GM23338 (cell line): ENCODE measurements at regions not wholly inside any gene's neighbourhood (a gene's known extent, or its start where the extent isn't known, plus 50 kb on each side); places are given as distances from the start of the nearest gene placed in this dataset.

ENCODE experiments used
- ATAC-seq: fragments of 200-7000 bp; cut with Tn5 transposase; 3 replicates; pipeline ENCODE4 v1.9.1; 2020
- DNase-seq: peaks from one replicate; pipeline ENCODE4 v3.0.0-alpha.2; 2015; ENCODE audit warnings: low spot score
- H2AFZ ChIP-seq: fragments of 200-600 bp; sonication (generic); 2 replicates; pipeline ENCODE4 v1.8.0; 2016; ENCODE audit warnings: antibody characterized with exemption, mild to moderate bottlenecking, moderate library complexity
- H3F3A ChIP-seq: fragments of 200-600 bp; sonication (generic); replicated peaks from 2 replicates; pipeline ENCODE4 v1.8.0; 2017; ENCODE audit warnings: antibody characterized with exemption, mixed run types, low read depth
- H3K27ac ChIP-seq: fragments of 200-600 bp; sonication (generic); 2 replicates; pipeline ENCODE4 v1.6.1; 2016; ENCODE audit warnings: low read depth
- H3K27me3 ChIP-seq: fragments of 200-600 bp; sonication (generic); 2 replicates; pipeline ENCODE4 v1.8.0; 2016; ENCODE audit warnings: mild to moderate bottlenecking, mixed run types, moderate library complexity; ENCODE audit not compliant: insufficient read depth
- H3K36me3 ChIP-seq: fragments of 200-600 bp; sonication (generic); 2 replicates; pipeline ENCODE4 v1.8.0; 2016; ENCODE audit warnings: mild to moderate bottlenecking; ENCODE audit not compliant: insufficient read depth
- H3K4me1 ChIP-seq: fragments of 200-600 bp; sonication (generic); 2 replicates; pipeline ENCODE4 v1.8.0; 2016; ENCODE audit warnings: mild to moderate bottlenecking, moderate library complexity; ENCODE audit not compliant: insufficient read depth
- H3K4me2 ChIP-seq: fragments of 200-600 bp; sonication (generic); 2 replicates; pipeline ENCODE4 v1.7.1; 2017; ENCODE audit warnings: mixed run types
- H3K4me3 ChIP-seq: fragments of 200-600 bp; sonication (generic); 2 replicates; pipeline ENCODE4 v1.6.1; 2016; ENCODE audit warnings: mixed run types
- H3K79me2 ChIP-seq: fragments of 200-600 bp; sonication (generic); replicated peaks from 2 replicates; pipeline ENCODE4 v1.8.0; 2017; ENCODE audit warnings: mild to moderate bottlenecking; ENCODE audit not compliant: insufficient read depth
- H3K9me2 ChIP-seq: fragments of 200-600 bp; sonication (generic); 2 replicates; pipeline ENCODE4 v1.8.0; 2017; ENCODE audit not compliant: insufficient read depth
- H4K20me1 ChIP-seq: fragments of 200-600 bp; sonication (generic); replicated peaks from 2 replicates; pipeline ENCODE4 v1.8.0; 2017; ENCODE audit warnings: mild to moderate bottlenecking; ENCODE audit not compliant: insufficient read depth
- H3K27ac Mint-ChIP-seq: 2 replicates; pipeline ENCODE4 v1.8.0; 2020; ENCODE audit warnings: inconsistent platforms, mild to moderate bottlenecking, moderate library complexity, mixed read lengths
- H3K27me3 Mint-ChIP-seq: 3 replicates; pipeline ENCODE4 v1.8.0; 2022; ENCODE audit warnings: low read depth, mild to moderate bottlenecking, moderate library complexity, mixed read lengths, inconsistent platforms; ENCODE audit not compliant: insufficient read depth, poor library complexity
- H3K36me3 Mint-ChIP-seq: 3 replicates; pipeline ENCODE4 v1.8.0; 2021; ENCODE audit warnings: low read depth, mild to moderate bottlenecking, inconsistent platforms, moderate library complexity, mixed read lengths
- H3K4me1 Mint-ChIP-seq: 3 replicates; pipeline ENCODE4 v1.8.0; 2020; ENCODE audit warnings: mild to moderate bottlenecking, inconsistent platforms, mixed read lengths
- H3K4me3 Mint-ChIP-seq: 3 replicates; pipeline ENCODE4 v1.8.0; 2021; ENCODE audit warnings: moderate library complexity, mild to moderate bottlenecking, inconsistent platforms, mixed read lengths
- H3K9me3 Mint-ChIP-seq: 3 replicates; pipeline ENCODE4 v1.8.0; 2020; ENCODE audit warnings: moderate library complexity, mild to moderate bottlenecking, inconsistent platforms, mixed read lengths
- CREB1 ChIP-seq: fragments of 250-450 bp; sonication (Bioruptor Pico); IDR thresholded peaks from 2 replicates; pipeline ENCODE4 v1.5.0; 2020; ENCODE audit warnings: low read depth, mild to moderate bottlenecking, moderate library complexity
- EZH2 ChIP-seq: fragments of 200-600 bp; sonication (generic); IDR thresholded peaks from one replicate; pipeline ENCODE4 v1.8.0; 2017; ENCODE audit warnings: antibody characterized with exemption, mild to moderate bottlenecking, low read depth; ENCODE audit not compliant: unreplicated experiment
- EZH2phosphoT487 ChIP-seq: fragments of 200-600 bp; sonication (generic); IDR thresholded peaks from one replicate; pipeline ENCODE4 v1.8.1; 2018; ENCODE audit warnings: antibody characterized with exemption; ENCODE audit not compliant: unreplicated experiment
- JUNB ChIP-seq: IDR thresholded peaks from one replicate; pipeline ENCODE4 v1.6.1; 2016; ENCODE audit warnings: antibody characterized with exemption; ENCODE audit not compliant: unreplicated experiment
- NANOG ChIP-seq: IDR thresholded peaks from 2 replicates; pipeline ENCODE4 v1.6.1; 2016; ENCODE audit warnings: antibody characterized with exemption, borderline replicate concordance
- POLR2AphosphoS5 ChIP-seq: IDR thresholded peaks from 2 replicates; pipeline ENCODE4 v1.6.1; 2016; ENCODE audit warnings: antibody characterized with exemption, low read depth
- STAT1 ChIP-seq: IDR thresholded peaks from one replicate; pipeline ENCODE4 v1.6.1; 2016; ENCODE audit warnings: antibody characterized with exemption; ENCODE audit not compliant: unreplicated experiment
- ZNF114 ChIP-seq: fragments of 250-450 bp; sonication (Bioruptor Pico); IDR thresholded peaks from 2 replicates; pipeline ENCODE4 v1.5.0; 2020; ENCODE audit warnings: mild to moderate bottlenecking, moderate library complexity
- ZNF331 ChIP-seq: fragments of 250-450 bp; sonication (Bioruptor Pico); IDR thresholded peaks from 2 replicates; pipeline ENCODE4 v1.5.0; 2020; ENCODE audit warnings: low read depth, mild to moderate bottlenecking, moderate library complexity
- TF ChIP-seq, protein P1 (sequence below): IDR thresholded peaks from one replicate; pipeline ENCODE4 v1.6.1; 2018; ENCODE audit warnings: antibody characterized with exemption; ENCODE audit not compliant: unreplicated experiment
- TF ChIP-seq, protein P2 (sequence below): IDR thresholded peaks from 2 replicates; pipeline ENCODE4 v1.6.1; 2016; ENCODE audit warnings: antibody characterized with exemption
- TF ChIP-seq, protein P3 (sequence below): fragments of 250-450 bp; sonication (Bioruptor Pico); IDR thresholded peaks from 2 replicates; pipeline ENCODE4 v1.5.0; 2020; ENCODE audit warnings: mild to moderate bottlenecking, moderate library complexity
- TF ChIP-seq, protein P4 (sequence below), 2 experiments: fragments of 200-600 bp in 1 of 2; sonication (generic) in 1 of 2; conservative IDR thresholded peaks; 2 replicates each; pipeline versions ENCODE4 v1.5.1 to v1.6.1; 2016 to 2017; ENCODE audit warnings: antibody characterized with exemption in 2 of 2, low read depth in 2 of 2, mild to moderate bottlenecking in 2 of 2, moderate library complexity in 1 of 2

DNA sequence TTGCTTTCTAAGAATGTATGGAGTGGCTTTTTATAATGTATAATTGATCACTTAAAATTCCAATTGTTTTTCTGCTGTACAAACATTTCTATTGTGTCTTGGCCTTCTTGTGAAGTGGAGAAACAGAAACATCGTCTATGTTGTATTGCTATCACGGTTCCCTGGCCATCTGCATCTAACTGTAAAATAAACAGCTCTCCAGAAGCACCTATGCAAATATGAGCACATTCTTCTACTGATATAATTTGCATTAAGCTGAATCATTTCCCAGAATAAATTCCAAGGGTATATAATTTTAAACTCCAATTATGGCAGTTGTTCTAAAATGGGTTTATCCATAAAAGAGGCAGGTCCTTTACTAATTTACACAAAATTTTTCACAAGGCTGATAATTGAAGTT is 261.6 kb upstream of the STS start:
- Mint-ChIP-seq H3K36me3 (no peaks in the 10 kb centered on the region), H3K27ac (no peak overlapping the region), H3K4me3 (no peak overlapping the region), H3K27me3 (no peaks in the 10 kb centered on the region), H3K9me3 (peaks cover 3% of the 10 kb centered on the region; the same call in 1 of the 3 replicates), H3K4me1 (no peaks in the 10 kb centered on the region)
- no peaks in the 10 kb centered on the region for H3K9me2 ChIP-seq
- no peak overlapping the region for H3K4me3 ChIP-seq
- H3K4me2 ChIP-seq = no peak overlapping the region
- no peaks in the 10 kb centered on the region for H3K79me2 ChIP-seq
- no peak for DNase-seq
- no peaks in the 10 kb centered on the region for H4K20me1 ChIP-seq
- no peak overlapping the region for H2AFZ ChIP-seq
- H3F3A ChIP-seq = no peaks in the 10 kb centered on the region
- TF ChIP-seq CREB1 (CRISPR knock-in tag) (no peak), ZNF114 (CRISPR knock-in tag) (no peak), EZH2phosphoT487 (no peak), STAT1 (no peak), ZNF331 (CRISPR knock-in tag) (no peak), JUNB (no peak), EZH2 (no peak), POLR2AphosphoS5 (no peak), NANOG (no peak)
- TF ChIP-seq, protein P1, sequence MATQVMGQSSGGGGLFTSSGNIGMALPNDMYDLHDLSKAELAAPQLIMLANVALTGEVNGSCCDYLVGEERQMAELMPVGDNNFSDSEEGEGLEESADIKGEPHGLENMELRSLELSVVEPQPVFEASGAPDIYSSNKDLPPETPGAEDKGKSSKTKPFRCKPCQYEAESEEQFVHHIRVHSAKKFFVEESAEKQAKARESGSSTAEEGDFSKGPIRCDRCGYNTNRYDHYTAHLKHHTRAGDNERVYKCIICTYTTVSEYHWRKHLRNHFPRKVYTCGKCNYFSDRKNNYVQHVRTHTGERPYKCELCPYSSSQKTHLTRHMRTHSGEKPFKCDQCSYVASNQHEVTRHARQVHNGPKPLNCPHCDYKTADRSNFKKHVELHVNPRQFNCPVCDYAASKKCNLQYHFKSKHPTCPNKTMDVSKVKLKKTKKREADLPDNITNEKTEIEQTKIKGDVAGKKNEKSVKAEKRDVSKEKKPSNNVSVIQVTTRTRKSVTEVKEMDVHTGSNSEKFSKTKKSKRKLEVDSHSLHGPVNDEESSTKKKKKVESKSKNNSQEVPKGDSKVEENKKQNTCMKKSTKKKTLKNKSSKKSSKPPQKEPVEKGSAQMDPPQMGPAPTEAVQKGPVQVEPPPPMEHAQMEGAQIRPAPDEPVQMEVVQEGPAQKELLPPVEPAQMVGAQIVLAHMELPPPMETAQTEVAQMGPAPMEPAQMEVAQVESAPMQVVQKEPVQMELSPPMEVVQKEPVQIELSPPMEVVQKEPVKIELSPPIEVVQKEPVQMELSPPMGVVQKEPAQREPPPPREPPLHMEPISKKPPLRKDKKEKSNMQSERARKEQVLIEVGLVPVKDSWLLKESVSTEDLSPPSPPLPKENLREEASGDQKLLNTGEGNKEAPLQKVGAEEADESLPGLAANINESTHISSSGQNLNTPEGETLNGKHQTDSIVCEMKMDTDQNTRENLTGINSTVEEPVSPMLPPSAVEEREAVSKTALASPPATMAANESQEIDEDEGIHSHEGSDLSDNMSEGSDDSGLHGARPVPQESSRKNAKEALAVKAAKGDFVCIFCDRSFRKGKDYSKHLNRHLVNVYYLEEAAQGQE = no peak
- TF ChIP-seq, protein P2, sequence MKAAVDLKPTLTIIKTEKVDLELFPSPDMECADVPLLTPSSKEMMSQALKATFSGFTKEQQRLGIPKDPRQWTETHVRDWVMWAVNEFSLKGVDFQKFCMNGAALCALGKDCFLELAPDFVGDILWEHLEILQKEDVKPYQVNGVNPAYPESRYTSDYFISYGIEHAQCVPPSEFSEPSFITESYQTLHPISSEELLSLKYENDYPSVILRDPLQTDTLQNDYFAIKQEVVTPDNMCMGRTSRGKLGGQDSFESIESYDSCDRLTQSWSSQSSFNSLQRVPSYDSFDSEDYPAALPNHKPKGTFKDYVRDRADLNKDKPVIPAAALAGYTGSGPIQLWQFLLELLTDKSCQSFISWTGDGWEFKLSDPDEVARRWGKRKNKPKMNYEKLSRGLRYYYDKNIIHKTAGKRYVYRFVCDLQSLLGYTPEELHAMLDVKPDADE = no peak
- TF ChIP-seq, protein P3, sequence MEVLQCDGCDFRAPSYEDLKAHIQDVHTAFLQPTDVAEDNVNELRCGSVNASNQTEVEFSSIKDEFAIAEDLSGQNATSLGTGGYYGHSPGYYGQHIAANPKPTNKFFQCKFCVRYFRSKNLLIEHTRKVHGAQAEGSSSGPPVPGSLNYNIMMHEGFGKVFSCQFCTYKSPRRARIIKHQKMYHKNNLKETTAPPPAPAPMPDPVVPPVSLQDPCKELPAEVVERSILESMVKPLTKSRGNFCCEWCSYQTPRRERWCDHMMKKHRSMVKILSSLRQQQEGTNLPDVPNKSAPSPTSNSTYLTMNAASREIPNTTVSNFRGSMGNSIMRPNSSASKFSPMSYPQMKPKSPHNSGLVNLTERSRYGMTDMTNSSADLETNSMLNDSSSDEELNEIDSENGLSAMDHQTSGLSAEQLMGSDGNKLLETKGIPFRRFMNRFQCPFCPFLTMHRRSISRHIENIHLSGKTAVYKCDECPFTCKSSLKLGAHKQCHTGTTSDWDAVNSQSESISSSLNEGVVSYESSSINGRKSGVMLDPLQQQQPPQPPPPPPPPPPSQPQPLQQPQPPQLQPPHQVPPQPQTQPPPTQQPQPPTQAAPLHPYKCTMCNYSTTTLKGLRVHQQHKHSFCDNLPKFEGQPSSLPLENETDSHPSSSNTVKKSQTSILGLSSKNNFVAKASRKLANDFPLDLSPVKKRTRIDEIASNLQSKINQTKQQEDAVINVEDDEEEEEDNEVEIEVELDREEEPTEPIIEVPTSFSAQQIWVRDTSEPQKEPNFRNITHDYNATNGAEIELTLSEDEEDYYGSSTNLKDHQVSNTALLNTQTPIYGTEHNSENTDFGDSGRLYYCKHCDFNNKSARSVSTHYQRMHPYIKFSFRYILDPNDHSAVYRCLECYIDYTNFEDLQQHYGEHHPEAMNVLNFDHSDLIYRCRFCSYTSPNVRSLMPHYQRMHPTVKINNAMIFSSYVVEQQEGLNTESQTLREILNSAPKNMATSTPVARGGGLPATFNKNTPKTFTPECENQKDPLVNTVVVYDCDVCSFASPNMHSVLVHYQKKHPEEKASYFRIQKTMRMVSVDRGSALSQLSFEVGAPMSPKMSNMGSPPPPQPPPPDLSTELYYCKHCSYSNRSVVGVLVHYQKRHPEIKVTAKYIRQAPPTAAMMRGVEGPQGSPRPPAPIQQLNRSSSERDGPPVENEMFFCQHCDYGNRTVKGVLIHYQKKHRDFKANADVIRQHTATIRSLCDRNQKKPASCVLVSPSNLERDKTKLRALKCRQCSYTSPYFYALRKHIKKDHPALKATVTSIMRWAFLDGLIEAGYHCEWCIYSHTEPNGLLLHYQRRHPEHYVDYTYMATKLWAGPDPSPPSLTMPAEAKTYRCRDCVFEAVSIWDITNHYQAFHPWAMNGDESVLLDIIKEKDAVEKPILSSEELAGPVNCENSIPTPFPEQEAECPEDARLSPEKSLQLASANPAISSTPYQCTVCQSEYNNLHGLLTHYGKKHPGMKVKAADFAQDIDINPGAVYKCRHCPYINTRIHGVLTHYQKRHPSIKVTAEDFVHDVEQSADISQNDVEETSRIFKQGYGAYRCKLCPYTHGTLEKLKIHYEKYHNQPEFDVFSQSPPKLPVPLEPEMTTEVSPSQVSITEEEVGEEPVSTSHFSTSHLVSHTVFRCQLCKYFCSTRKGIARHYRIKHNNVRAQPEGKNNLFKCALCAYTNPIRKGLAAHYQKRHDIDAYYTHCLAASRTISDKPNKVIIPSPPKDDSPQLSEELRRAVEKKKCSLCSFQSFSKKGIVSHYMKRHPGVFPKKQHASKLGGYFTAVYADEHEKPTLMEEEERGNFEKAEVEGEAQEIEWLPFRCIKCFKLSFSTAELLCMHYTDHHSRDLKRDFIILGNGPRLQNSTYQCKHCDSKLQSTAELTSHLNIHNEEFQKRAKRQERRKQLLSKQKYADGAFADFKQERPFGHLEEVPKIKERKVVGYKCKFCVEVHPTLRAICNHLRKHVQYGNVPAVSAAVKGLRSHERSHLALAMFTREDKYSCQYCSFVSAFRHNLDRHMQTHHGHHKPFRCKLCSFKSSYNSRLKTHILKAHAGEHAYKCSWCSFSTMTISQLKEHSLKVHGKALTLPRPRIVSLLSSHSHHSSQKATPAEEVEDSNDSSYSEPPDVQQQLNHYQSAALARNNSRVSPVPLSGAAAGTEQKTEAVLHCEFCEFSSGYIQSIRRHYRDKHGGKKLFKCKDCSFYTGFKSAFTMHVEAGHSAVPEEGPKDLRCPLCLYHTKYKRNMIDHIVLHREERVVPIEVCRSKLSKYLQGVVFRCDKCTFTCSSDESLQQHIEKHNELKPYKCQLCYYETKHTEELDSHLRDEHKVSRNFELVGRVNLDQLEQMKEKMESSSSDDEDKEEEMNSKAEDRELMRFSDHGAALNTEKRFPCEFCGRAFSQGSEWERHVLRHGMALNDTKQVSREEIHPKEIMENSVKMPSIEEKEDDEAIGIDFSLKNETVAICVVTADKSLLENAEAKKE (CRISPR knock-in tag) = no peak
- TF ChIP-seq, protein P4, sequence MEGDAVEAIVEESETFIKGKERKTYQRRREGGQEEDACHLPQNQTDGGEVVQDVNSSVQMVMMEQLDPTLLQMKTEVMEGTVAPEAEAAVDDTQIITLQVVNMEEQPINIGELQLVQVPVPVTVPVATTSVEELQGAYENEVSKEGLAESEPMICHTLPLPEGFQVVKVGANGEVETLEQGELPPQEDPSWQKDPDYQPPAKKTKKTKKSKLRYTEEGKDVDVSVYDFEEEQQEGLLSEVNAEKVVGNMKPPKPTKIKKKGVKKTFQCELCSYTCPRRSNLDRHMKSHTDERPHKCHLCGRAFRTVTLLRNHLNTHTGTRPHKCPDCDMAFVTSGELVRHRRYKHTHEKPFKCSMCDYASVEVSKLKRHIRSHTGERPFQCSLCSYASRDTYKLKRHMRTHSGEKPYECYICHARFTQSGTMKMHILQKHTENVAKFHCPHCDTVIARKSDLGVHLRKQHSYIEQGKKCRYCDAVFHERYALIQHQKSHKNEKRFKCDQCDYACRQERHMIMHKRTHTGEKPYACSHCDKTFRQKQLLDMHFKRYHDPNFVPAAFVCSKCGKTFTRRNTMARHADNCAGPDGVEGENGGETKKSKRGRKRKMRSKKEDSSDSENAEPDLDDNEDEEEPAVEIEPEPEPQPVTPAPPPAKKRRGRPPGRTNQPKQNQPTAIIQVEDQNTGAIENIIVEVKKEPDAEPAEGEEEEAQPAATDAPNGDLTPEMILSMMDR (conservative IDR thresholded peaks at IDR 0.05; ENCODE audit: low read depth in 2 of 2) = no peak
- no peak for ATAC-seq
- H3K4me1 ChIP-seq = no peaks in the 10 kb centered on the region
- H3K36me3 ChIP-seq = no peaks in the 10 kb centered on the region
- H3K27me3 ChIP-seq = no peaks in the 10 kb centered on the region
- H3K27ac ChIP-seq = no peak overlapping the region
